HG03139 (cell line): ENCODE measurements at regions not wholly inside any gene's neighbourhood (a gene's known extent, or its start where the extent isn't known, plus 50 kb on each side); places are given as distances from the start of the nearest gene placed in this dataset.
A peak's percentile ranks its signal among the peaks of the same experiment; 100 is the strongest.

Experiments used
- ATAC-seq: cut with Tn5 transposase; IDR thresholded peaks from one replicate; pipeline ENCODE4 v1.9.1; 2021; ENCODE audit not compliant: unreplicated experiment

DNA sequence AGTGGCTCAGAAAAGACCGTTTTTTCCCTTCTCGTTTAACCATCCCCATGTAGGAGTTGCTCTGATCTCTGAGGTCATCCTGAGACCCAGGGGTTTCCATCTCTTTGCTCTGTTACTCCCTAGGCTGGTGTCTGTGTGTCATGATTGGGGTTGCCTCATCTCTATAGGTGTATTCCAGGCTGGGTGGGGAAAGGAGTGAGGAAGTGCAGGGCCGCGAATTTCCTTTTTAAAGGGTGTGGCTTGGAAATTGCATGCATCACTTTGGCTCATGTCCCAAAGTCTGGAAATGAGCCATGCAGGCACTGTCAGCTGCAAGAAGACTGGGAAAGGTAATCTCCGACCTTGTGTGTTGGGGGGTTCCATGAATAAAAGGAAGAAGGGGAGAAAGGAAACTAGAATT lies 201.9 kb downstream of the AACS start:
- no peak for ATAC-seq

DNA sequence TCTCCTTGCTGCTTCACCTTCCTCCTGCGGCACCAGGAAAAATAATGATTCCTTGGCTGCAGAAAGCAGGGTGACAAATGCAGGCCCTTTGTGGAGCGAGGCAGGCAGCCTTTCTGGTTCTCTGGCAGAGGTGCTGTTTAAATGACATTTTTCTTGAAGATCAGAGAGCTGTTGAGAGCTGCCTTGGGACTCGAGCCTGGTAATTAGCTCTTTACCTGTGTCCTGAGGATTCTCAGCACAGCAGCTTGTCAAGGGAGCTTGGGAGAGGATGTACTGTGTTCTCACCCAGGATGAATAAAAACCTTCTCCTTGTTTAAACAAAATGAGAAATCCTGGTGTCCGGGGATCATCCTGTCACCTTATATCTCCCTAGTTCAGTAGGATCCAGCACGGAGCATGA lies 204.0 kb downstream of the AACS start:
- ATAC-seq: no peak

DNA sequence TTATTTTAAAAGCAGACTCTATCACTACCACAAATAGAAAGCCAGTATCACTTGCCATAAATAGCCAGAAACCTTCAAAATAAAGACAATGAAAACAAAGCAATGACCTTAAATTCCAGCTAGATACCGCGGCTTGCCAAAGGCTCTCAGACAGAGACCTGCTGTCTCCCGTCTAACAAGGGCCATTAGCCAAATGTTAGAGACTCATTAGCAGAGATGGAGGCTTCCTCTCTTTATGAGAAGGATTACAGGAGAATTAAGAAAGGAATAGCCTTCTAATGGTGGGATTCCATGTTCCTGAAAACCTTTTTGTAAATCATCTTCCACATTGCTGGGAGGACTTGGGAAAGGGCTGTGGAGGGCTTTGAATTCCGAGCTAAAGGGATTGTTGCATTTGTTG lies 206.7 kb downstream of the AACS start:
- no peak for ATAC-seq

DNA sequence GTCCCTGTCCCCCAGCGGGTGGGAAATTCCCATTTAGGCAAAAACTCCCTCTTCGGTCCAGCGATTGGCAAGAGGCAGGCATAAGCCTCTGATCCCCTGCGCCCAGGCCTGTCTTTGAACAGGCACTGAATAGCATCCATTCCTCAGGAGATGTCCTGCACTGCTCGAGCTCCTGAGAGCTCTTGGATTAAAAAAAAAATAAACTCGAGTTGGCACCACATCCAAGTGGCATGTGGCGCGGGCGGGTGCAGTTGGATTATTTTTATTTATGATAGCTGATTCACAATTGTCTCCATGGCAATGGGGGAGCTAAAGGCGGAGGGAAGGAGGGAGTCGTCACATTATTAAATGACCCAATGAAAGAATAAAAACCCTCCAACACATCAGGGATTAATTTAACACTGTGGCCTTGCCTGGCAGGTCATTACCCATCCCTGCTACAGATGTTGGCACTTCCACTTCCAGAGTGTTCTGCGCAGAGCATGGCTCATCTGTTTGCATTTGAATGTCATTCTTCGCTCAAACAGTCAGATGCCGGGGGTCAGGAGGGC lies 207.2 kb downstream of the AACS start:
- no peak for ATAC-seq

DNA sequence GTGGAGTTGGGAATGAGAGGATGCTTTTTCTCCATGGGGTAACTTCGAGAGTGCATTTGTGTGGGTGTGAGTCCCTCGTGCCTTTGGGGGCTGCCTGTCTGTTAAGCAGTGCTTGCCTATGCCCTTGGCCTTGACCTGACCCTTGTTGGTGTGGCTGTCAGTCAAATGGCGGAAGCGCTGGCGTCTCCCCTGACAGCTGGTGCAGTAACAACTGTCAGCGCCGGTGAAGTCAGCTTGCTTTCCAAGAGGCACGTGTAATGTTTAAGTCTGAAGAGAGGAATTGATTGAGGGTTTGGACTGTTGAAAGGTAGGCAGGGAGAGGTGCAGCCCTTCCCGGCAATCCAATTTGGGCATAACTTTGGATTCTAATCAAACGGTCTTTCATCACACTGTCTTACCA lies 211.3 kb downstream of the AACS start:
- ATAC-seq: no peak

DNA sequence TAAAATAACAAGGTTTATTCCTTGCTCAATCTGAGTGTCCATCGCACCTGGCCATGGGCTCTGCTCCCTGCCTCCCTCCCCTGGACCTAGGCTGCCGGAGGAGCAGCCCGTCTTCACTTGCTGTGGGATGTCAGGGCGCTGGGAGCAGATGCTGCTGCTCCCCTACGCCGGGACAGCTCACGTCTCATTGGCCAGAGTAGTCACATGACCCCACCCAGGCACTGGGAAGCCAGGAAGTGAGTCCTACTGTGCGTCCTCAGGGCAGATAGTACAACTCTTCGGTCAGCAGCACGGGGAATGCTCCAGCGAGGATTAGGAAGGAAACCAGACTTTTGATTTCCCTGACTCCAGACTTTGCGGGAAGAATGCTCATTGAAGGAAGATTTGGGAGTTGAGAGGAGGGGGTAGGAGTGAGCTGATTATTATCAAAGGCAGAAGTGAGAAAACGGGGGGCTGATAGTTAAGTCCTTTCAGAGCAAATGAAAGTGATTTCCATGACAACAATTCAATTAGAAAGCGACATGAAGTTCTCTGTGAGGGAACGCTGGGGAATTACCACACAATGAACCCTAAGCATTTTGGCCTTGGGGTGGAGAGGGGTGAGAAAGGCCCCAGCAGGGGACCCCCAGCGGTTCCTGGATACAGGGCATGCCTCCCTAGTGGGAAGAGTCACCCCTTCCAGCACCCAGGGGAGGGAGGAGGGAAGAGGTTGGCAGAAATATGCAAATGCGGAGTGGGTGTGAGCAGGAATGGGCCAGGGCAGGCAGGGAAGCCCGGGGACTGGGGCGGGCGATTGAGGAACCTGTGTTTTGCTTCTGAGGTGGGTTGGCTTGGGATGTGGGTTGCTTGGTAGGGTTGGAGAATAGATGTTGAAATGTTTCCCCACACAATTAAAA lies 215.5 kb downstream of the AACS start:
- no peak for ATAC-seq

DNA sequence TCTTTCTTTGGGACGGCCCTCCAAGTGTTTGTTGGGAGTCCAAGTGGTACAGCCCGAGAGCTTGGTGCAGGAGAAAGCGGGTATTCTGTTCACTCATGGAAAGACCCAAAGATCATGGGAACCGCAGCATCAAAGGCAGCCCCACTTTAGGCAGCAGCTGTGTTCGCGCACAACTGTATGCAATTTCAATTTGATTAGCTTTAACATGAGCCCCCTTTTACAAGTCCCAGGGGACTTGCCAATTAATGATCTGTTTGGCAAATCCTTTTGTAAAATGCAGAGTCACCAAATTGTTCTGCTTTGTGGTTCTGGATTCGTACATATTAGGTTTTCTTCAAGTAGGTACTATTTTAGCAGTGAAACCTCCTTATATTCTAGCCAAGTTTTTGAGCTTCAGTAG lies 217.7 kb downstream of the AACS start:
- no peak for ATAC-seq

DNA sequence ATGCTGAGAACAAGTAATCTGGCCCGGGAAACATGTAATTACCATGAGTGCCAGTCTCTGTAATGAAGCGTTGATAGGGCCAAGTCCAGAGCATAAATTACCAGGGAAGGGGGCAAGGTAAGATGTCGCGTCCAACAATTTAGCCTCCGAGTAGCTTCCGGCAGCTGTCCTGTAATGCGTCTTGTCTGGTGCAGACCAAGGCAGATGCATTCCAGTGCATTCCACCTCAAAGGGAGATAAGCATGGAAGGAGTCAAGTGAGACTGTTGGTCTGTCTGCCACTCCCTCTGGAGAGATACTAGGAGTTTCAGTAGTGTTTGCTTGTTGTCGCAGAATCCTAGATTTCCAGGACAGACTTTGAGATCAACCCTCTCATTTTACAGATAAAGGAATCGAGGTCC lies 218.3 kb downstream of the AACS start:
- no peak for ATAC-seq

DNA sequence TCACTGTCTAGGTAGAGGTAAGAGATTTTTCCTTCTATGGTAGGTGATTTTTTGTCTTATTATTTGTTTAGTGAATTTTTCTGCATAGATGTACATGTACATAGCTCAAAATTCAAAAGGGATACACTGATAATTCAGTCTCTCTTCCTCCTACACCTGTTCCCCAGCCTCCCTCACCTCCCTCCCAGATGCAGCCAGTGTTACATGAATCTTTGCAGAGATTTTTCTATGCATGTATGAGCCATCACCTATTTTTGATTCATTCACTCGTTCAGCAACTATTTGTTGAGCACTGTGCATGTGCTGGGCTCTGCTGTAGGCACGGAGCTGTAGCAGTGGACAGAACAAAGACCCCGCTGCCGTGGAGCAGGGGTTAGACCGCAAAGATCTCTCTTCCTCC lies 218.9 kb downstream of the AACS start:
- no peak for ATAC-seq

DNA sequence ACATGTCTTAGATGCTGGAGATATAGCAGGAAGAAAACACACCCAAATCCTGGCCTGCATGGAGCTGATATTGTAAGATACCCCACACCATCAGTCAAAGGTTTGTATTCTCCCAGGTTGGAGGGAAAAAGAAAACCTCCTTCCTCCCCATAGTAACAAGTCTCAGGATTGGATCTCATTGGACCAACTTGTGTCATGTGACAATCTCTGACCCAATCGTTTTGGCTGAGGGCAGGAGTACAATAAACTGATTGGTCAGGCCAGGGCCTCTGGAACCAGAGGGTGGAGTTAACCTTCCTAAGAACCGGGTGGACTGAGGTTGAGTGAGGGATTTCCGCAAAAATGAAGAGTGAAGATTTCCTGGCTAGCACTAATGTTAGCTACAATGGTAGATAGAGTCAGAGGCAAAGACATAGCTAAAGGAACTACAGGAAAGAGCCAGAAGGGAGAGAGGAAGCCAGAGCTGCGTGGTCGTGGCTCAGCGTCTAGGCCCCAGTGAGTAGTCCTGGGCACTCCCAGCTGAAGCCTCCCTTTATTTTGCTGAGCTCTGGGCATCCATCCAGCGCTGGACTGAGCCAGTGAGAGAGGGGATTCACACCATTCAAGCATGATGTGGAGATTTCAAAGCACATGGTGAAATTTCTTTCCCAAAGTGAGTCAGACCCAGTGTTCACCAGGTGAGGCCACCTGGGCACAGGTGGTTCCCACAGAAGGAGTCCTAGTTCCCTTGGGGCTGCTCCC lies 219.9 kb downstream of the AACS start:
- ATAC-seq: no peak

DNA sequence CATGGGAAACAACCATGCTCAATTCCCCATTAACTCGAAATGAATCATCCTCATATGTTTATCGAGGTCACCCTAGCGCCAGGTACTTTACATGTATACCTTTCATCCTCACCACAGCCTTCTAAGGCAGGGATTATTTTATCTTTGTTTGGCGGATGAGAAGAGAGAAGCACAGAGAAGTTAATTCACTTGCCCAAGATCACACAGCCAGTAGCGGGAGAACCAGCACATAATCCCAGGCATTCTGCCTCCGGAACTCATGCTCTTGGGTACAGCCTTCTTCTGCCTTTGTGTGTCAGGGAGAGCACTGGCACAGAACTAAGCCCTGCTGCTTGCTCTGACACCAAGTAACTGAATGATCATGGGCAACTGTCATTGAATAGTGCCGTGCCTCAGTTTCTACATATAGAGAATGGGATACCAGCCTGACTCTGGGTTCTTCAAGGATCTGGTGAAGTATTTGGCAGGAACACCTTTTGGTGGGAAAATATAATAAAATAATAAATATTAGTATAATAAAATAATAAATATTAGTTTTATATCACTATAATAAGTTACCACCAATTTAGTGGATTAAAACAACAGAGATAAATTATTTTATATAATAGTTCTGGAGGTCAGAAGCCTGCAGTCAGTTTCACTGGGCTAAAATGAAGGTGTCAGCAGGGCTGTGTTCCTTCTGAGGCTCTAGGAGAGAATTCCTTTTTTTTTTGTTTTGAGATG lies 220.9 kb downstream of the AACS start:
- ATAC-seq: no peak

DNA sequence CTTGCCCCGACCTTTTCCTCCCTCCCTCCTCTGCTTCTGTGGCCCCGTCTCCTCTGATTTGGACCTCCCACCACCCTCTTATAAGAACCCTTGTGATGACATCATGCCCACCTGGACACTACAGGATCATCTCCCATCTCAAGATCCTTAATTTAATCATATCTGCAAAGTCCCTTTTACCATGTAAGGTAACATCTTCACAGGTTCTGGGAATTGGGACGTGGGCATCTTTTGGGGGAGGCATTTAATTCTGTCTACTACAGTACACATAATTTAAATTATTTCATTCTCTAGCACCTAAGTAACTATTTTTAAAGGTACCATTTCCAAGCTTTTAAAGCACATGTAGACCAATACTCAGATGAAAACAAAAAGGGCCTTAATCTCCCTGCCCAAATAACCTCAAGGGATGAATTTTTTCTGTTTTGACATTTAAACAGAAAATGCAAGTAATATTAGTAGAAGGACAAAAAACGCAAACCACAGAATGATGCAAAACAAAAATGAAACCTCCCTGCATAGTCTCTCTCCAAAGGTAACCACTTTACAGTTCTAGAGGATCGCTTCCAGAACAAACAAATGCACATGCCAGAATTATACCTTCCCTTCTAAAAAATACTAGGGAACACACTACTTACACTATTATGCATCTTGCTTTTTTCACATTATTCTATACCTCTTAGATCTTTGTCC lies 222.1 kb downstream of the AACS start:
- ATAC-seq: peak; percentile 71

DNA sequence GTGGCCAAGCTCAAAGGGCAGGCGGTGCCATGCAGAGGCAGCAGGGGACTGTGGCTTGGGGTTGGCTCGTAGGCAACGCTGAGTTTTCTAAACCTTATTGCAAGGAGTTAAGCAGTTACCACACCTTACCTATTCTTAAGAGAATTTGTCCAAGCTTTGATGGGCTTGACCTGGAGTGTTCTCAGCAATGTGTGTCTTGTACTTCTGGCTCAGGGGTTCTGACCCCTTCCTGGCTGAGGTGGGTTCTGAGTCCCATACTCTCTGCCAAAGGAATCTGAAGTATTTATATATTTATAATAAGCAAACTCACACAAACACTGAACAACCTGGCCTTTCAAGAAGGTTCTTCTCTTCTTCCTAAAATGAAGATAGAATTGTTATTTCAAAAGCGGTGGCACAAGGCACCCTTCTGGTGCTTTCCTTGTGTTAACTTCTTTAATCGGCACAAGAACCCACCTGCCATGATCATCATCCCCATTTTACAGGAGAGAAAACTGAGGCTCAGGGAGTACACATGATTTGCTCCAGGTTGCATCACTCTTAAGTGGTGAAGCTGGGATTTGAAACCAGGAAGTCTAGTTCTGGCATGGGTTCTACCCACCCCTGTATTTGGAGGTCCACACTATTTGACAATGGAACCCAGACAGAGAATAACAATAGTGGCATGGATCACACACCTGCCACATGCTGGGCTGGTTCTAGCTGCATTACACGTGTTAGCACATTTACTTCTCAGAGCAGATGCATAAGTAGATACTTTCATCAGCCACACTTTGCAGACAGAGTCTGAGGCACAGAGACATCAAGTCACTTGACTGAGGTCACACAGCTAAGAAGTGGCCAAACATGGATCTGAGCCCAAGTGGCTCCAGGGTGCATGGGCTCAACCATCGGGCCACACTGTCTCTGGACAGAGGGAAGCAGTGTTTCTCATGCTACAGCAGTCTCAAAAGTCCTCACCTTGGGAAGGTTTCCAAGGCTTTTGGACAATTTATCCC lies 224.0 kb downstream of the AACS start:
- ATAC-seq: no peak

DNA sequence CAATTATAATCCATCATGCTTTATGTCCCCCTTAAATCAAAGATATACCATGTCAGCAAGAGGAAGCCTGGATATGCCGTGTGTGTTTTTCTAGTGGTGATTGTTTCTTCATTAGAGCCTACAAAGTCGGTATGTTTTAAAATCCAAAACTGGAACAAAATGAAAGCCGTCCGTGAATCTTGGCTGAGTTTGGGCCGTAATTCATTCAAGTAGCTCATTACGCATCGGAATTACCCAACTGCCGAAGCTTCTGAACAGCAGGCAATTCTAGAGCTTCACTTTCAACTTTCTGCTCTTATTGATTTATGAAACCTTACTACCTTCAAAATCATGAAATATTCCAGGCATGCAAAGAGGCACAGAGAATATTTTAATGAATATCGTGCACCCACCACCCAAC lies 224.7 kb downstream of the AACS start:
- ATAC-seq: no peak

DNA sequence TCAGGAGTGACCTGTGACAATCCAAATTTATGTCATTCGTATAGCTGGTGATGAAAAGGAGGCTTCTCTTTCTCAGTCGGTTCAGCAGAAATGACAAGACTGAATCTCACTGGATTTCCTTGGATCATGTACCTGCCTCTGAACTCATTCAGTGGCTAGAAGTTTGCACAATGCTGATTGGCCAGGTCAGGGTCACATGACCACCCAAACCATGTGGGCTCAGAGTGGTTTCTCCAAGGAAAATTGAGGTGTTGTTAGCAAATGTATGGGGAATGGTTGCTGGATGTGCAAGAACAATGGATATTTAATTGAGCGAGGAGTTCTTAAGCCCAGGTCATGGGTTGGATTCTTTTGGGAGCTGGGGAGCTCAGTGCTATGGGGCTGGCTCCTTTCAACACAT lies 227.5 kb downstream of the AACS start:
- no peak for ATAC-seq

DNA sequence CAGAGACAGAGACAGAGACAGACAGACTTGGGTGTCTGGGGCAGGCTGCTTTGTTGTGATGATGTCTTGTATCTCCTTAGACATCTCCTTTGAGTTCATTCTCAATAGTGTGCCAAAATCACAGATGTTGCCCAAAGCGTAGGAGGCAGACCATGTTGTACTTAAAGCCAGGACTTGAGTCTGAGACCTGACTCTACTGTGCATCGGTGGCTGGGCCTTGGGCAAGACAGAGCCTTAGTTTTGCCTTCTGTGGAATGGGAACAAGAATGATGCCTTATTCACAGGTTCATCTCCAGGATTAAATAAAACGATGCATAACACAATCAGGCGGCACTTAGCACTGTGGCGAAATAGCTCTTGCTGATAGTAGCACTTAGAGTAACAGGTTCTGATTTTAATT lies 230.3 kb downstream of the AACS start:
- ATAC-seq: no peak

DNA sequence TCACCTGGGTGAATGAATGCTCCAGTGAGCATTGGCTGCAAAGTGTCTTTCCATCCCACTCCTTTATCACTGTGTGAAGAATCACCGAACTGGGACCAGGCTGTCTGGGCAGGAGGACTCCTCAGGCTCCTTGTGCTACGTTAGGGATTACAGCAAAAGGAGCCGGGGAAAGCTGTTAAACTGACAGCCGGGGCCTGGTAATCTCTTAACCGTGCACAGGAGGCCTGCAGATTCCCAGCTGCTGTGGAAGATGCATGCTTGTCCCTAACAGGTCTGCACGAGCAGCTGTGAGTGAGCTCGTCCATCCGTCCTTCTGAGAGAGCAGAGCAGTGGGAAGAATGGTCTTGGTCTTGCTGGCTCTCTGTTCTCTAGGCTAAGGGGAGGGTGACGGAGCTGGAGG lies 231.5 kb downstream of the AACS start:
- no peak for ATAC-seq

DNA sequence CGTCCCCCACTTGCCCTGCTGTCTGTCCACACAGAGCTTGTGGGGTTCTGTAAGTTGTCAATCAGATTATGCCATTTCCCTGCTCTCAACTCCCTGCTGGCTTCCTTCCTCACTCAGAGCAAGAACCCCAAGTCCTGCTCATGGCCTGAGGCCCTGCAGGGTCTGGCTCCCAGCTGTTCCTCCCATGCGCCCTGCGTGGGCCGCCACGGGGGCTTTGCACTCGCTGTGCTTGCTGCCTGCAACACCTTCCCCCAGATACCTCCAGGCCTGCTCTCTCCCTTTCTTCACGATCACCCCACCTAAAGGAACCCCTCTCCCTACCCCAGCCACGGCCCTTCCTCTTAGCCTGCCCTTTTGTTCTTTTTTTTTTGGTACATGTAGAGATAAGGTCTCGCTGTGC lies 234.6 kb downstream of the AACS start:
- ATAC-seq: no peak

DNA sequence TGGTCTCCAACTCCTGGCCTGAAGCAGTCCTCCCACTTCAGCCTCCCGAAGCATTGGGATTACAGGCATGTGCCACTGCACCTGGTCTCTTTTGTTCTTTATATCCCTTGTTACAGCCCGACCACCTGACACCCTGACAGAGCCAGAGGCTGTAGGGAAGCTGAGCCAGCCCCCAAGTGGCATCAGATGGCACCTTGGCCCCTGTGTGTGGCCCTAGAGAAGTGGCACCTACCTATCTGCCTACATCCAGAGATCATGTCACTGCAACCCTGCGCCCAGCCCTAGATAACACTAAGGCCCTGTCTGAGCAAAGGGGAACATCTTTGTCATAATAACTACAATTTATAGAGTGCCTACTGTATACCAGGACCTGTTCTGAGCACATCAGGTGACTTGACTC lies 235.0 kb downstream of the AACS start:
- ATAC-seq: no peak

DNA sequence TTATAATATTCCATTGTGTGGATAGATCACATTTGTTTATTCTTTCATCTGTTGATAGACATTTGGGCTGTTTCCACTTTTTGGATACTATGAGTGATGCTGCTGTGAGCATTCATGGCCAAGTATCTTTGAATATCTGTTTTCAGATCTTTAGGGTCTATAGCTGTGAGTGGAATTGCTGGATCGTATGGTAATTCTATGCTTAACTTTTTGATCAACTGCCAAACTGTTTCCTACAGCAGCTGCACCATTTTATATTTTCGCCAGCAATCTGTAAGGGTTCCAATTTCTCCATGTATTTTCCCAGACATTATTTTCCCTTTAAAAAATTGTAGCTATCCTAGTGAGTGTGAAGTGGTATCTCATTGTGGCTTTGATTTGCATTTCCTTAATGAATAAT lies 238.1 kb downstream of the AACS start:
- ATAC-seq: no peak
